Right lobe of liver (tissue), 4 donors: ENCODE measurements at regions not wholly inside any gene's neighbourhood (a gene's known extent, or its start where the extent isn't known, plus 50 kb on each side); places are given as distances from the start of the nearest gene placed in this dataset.

Experiments used
- CTCF ChIP-seq, 4 donors: fragments of 200-600 bp in 3 of 4; fragments of 450-650 bp in 1 of 4; IDR thresholded peaks; one replicate each; pipeline versions ENCODE4 v1.5.1 to v1.8.0; 2016 to 2022; ENCODE audit warnings: antibody characterized with exemption in 4 of 4, mild to moderate bottlenecking in 2 of 4
- POLR2A ChIP-seq: fragments of 450-650 bp; IDR thresholded peaks from one replicate; pipeline ENCODE4 v1.6.1; 2017; ENCODE audit warnings: antibody characterized with exemption, mild to moderate bottlenecking
- donor health status: DM: no; HTN: no; CAD: no.
- donor health status: DM: no; HTN: no; CAD: no.
- donor health status: DM: no; HTN: yes; CAD: no.

- TF ChIP-seq CTCF (IDR thresholded peaks at IDR 0.05) = no peak
- no peak for TF ChIP-seq POLR2A
Measured at GRCh38 chr1:103905363-103905762, 155.7 kb downstream of the AMY1C start.
